ENCODE measurements at regions not wholly inside any gene's neighbourhood (a gene's known extent, or its start where the extent isn't known, plus 50 kb on each side); places are given as distances from the start of the nearest gene placed in this dataset.

GRCh38 chr21:43304621-43305335, 122.2 kb downstream of the SIK1 start:
- Histone ChIP-seq H3K4ac (replicated peaks; ENCODE audit: insufficient read length, low read depth, low read length) (no peak overlapping the region), H3K18ac (ENCODE audit: extremely low read depth, low read length) (no peak overlapping the region), H3K79me2 (ENCODE audit: control insufficient read depth in 1 of 2, insufficient read depth in 2 of 2, low read length in 2 of 2) (no peaks in the 10 kb centered on the region), H4K8ac (ENCODE audit: extremely low read depth, insufficient read depth, low read length) (no peak overlapping the region), H3K4me2 (ENCODE audit: insufficient read depth in 1 of 2, low read depth in 2 of 2, low read length in 2 of 2) (no peak overlapping the region), H3K4me3 (ENCODE audit: extremely low read depth in 1 of 4, insufficient read depth in 2 of 4, low read depth in 3 of 4, low read length in 4 of 4) (no peak overlapping the region), H2BK120ac (replicated peaks; ENCODE audit: low read depth, low read length) (no peak overlapping the region), H3K56ac (replicated peaks; ENCODE audit: insufficient read length, low read depth, low read length) (no peak overlapping the region), H2BK20ac (ENCODE audit: low read length) (no peak overlapping the region), H3K23me2 (ENCODE audit: low read depth, low read length) (no peaks in the 10 kb centered on the region), H2BK15ac (ENCODE audit: low read length) (no peak overlapping the region), H4K91ac (replicated peaks; ENCODE audit: insufficient read length, low read length) (no peak overlapping the region), H3K27me3 (replicated peaks in 1 of 4; ENCODE audit: control insufficient read depth in 3 of 4, extremely low read depth in 1 of 4, insufficient read depth in 3 of 4, low read length in 3 of 4) (no peaks in the 10 kb centered on the region), H2AK5ac (ENCODE audit: low read depth, low read length) (no peak overlapping the region), H3K9me3 (ENCODE audit: insufficient read depth in 2 of 2, low read depth in 1 of 2, low read length in 1 of 2) (no peaks in the 10 kb centered on the region), H3K4me1 (replicated peaks in 1 of 4; ENCODE audit: control insufficient read depth in 3 of 4, insufficient read depth in 4 of 4, low read length in 3 of 4) (peaks cover 0 to 3% (median 1%) of the 10 kb centered on the region in 4 experiments; a peak in 2 of 7 replicates), H4K20me1 (replicated peaks in 1 of 2; ENCODE audit: control insufficient read depth in 1 of 2, insufficient read depth in 2 of 2, low read length in 2 of 2) (peaks cover 0 to 1% of the 10 kb centered on the region in 2 experiments), H3K79me1 (ENCODE audit: low read depth, low read length) (no peaks in the 10 kb centered on the region), H3K14ac (ENCODE audit: insufficient read length) (no peak overlapping the region), H2BK5ac (ENCODE audit: low read depth, low read length) (no peak overlapping the region), H3K23ac (ENCODE audit: insufficient read length) (no peak overlapping the region), H4K5ac (ENCODE audit: insufficient read length, low read depth, low read length) (no peak overlapping the region), H3K9ac (replicated peaks in 1 of 4; ENCODE audit: extremely low read depth in 1 of 4, low read depth in 3 of 4, low read length in 3 of 4) (no peak overlapping the region), H2BK12ac (ENCODE audit: low read depth, low read length) (no peak overlapping the region), H3K27ac (ENCODE audit: low read depth, low read length) (no peak overlapping the region), H2AFZ (ENCODE audit: low read length) (no peak overlapping the region), H3K36me3 (ENCODE audit: control insufficient read depth in 2 of 4, insufficient read depth in 4 of 4, low read length in 3 of 4) (no peaks in the 10 kb centered on the region)
- FAIRE-seq = no peak
- DNase-seq (ENCODE audit: low read depth in 1 of 2, low spot score in 2 of 2) = no peak
- CTCF ChIA-PET (ENCODE audit: partially characterized antibody) = interaction anchor here (1.4 kb wide), 2 partner anchors 36 to 57 kb away, joined by 4 read pairs; no protein-coding TSS in a partner anchor
- WGBS, 2 experiments (ENCODE audit: extremely low coverage in 1 of 2, insufficient coverage in 1 of 2, insufficient read length in 1 of 2, insufficient replicate concordance in 2 of 2, low coverage in 1 of 2, low lambda C conversion rate in 2 of 2, missing lambda C conversion rate in 1 of 2) = 92% methylated on average over 23 of the region's 23 CpGs; no CpG with 5 or more reads in 1 of the 2 experiments
- POLR2A ChIA-PET (ENCODE audit: partially characterized antibody) = interaction anchor here (0.8 kb wide), 1 partner anchor 22 kb away, joined by 3 read pairs; no protein-coding TSS in a partner anchor
- TF ChIP-seq SRF (IDR thresholded peaks at IDR 0.05; ENCODE audit: low read depth, low read length) = no peak
- TF ChIP-seq CHD1 (IDR thresholded peaks at IDR 0.05; ENCODE audit: low read depth, low read length) = no peak
- no peak for TF ChIP-seq PHF8 (conservative IDR thresholded peaks at IDR 0.05; ENCODE audit: low read depth, low read length)
- TF ChIP-seq ASH2L (IDR thresholded peaks at IDR 0.05; ENCODE audit: low read length) = no peak
- TF ChIP-seq JUND (IDR thresholded peaks at IDR 0.05; ENCODE audit: low read length) = no peak
- TF ChIP-seq BCL11A (IDR thresholded peaks at IDR 0.05; ENCODE audit: low read depth in 2 of 2, low read length in 2 of 2) = no peak
- no peak for TF ChIP-seq CHD2 (IDR thresholded peaks at IDR 0.05; ENCODE audit: low read length)
- no peak for TF ChIP-seq SIN3A (conservative IDR thresholded peaks at IDR 0.05 in 1 of 2, IDR thresholded peaks at IDR 0.05 in 1 of 2; ENCODE audit: low read depth in 1 of 2, low read length in 2 of 2)
- TF ChIP-seq BRCA1 (IDR thresholded peaks at IDR 0.05; ENCODE audit: low read depth, low read length) = no peak
- TF ChIP-seq SP2 (IDR thresholded peaks at IDR 0.05; ENCODE audit: low read length) = no peak
- no peak for TF ChIP-seq TBP (IDR thresholded peaks at IDR 0.05; ENCODE audit: low read depth, low read length)
- no peak for TF ChIP-seq KDM5A (IDR thresholded peaks at IDR 0.05; ENCODE audit: low read length)
- TF ChIP-seq POLR2A (IDR thresholded peaks at IDR 0.05; ENCODE audit: control extremely low read depth in 1 of 2, low read depth in 2 of 2, low read length in 2 of 2) = no peak
- no peak for TF ChIP-seq RAD21 (IDR thresholded peaks at IDR 0.05 in 1 of 2, conservative IDR thresholded peaks at IDR 0.05 in 1 of 2; ENCODE audit: low read depth in 2 of 2, low read length in 2 of 2)

All from H1 (cell line).